Body of pancreas (tissue), 4 donors: ENCODE measurements at regions not wholly inside any gene's neighbourhood (a gene's known extent, or its start where the extent isn't known, plus 50 kb on each side); places are given as distances from the start of the nearest gene placed in this dataset.
A peak's percentile ranks its signal among the peaks of the same experiment; 100 is the strongest.

Experiments used
- ATAC-seq: fragments of 150-250 bp; one replicate; pipeline ENCODE4 v1.9.1; 2016
- DNase-seq, 4 donors: peaks; one replicate each; pipeline ENCODE4 v3.0.0-alpha.2; 2019
- H3K27ac ChIP-seq, 4 donors: fragments of 200-600 bp; sonication (generic); 1 replicate in 3 of 4; 2 replicates in 1 of 4; pipeline versions ENCODE4 v1.5.1 to v1.6.1; 2016 to 2019; ENCODE audit warnings: mild to moderate bottlenecking in 1 of 4, mixed read lengths in 1 of 4, moderate library complexity in 1 of 4
- H3K27me3 ChIP-seq, 2 donors: fragments of 200-600 bp; sonication (generic); one replicate each; pipeline ENCODE4 v1.6.0; 2016; ENCODE audit warnings: mild to moderate bottlenecking in 1 of 2
- H3K36me3 ChIP-seq, 2 donors: fragments of 200-600 bp; sonication (generic); replicated peaks in 1 of 2; 2 replicates each; pipeline ENCODE4 v1.5.1; 2016; ENCODE audit warnings: low read depth in 2 of 2; ENCODE audit not compliant: insufficient read depth in 1 of 2
- H3K4me1 ChIP-seq: fragments of 200-600 bp; sonication (generic); one replicate; pipeline ENCODE4 v1.6.0; 2016
- H3K4me3 ChIP-seq, 2 donors: fragments of 200-600 bp; sonication (generic); 1 replicate in 1 of 2; 2 replicates in 1 of 2; pipeline ENCODE4 v1.5.1; 2016 to 2019
- H3K9me3 ChIP-seq, 3 donors: fragments of 200-600 bp; sonication (generic); 1 replicate in 2 of 3; 2 replicates in 1 of 3; pipeline ENCODE4 v1.5.1; 2016
- POLR2A ChIP-seq, 3 donors: fragments of 450-650 bp; IDR thresholded peaks; one replicate each; pipeline ENCODE4 v1.6.1; 2016; ENCODE audit warnings: antibody characterized with exemption in 3 of 3, mild to moderate bottlenecking in 2 of 3
- WGBS, 2 donors: methylation state at CpG; one replicate each; pipeline ENCODE4 v1.1.5; 2017; 5-methylcytosine and 5-hydroxymethylcytosine counted together
- intact Hi-C: fragments of 100-400 bp; cut with DNase I; formaldehyde crosslinking; loops from one replicate; pipeline ENCODE4 v1.15.1; 2023
- TF ChIP-seq, protein P1 (sequence below), 7 experiments: fragments of 450-650 bp in 4 of 7; fragments of 200-600 bp in 3 of 7; sonication (generic) in 3 of 7; IDR thresholded peaks; one replicate each; pipeline ENCODE4 v1.5.1; 2016 to 2019; ENCODE audit warnings: antibody characterized with exemption in 7 of 7

DNA sequence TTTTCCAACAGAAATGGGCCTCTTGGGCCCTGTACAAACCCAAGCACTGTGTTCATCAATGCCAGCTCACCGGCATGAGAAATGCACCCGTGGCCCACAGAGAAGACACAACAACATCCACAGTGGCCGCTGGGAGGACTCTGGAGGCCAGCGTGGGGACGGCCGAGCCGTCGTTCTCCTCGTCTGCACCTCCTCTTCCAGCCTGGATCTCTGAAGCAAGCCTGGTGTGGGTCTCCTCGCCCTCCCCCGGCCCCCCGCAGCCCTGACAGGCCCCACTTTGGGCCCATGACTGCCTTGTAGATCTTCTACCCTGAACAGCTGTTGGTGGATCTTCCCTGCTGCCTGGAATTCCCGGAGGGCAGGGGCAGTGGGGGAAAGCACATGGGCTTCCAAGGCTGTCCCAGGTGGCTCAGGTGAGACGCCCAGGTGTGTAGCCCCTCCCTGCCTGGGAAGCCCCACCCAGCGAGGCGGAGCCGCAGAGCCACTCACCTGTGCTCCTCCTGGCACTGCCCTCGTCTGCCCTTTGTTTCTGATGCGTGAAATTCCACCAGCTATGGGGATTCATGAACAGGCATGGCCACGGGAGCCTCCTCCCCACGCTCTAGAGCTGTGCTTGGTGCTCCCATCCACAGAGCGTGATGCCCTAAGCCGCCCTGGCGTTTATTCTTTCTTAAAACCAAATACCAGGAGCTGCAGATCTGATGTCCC, 225.9 kb downstream of the BRD1 start:
- Histone ChIP-seq H3K9me3 (no peaks in the 10 kb centered on the region), H3K4me1 (no peaks in the 10 kb centered on the region), H3K4me3 (no peak overlapping the region), H3K36me3 (no peaks in the 10 kb centered on the region), H3K27ac (no peak overlapping the region), H3K27me3 (no peaks in the 10 kb centered on the region)
- ATAC-seq, result no peak
- no peak for TF ChIP-seq POLR2A (IDR thresholded peaks at IDR 0.05)
- TF ChIP-seq, protein P1, sequence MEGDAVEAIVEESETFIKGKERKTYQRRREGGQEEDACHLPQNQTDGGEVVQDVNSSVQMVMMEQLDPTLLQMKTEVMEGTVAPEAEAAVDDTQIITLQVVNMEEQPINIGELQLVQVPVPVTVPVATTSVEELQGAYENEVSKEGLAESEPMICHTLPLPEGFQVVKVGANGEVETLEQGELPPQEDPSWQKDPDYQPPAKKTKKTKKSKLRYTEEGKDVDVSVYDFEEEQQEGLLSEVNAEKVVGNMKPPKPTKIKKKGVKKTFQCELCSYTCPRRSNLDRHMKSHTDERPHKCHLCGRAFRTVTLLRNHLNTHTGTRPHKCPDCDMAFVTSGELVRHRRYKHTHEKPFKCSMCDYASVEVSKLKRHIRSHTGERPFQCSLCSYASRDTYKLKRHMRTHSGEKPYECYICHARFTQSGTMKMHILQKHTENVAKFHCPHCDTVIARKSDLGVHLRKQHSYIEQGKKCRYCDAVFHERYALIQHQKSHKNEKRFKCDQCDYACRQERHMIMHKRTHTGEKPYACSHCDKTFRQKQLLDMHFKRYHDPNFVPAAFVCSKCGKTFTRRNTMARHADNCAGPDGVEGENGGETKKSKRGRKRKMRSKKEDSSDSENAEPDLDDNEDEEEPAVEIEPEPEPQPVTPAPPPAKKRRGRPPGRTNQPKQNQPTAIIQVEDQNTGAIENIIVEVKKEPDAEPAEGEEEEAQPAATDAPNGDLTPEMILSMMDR (IDR thresholded peaks at IDR 0.05), result no peak
- intact Hi-C loops, result no loop called here
- 59 to 80% methylated on average over 16 to 24 of the region's 24 CpGs for WGBS, 2 donors
- DNase-seq, result peak in 1 of 4 donors; percentile 6

DNA sequence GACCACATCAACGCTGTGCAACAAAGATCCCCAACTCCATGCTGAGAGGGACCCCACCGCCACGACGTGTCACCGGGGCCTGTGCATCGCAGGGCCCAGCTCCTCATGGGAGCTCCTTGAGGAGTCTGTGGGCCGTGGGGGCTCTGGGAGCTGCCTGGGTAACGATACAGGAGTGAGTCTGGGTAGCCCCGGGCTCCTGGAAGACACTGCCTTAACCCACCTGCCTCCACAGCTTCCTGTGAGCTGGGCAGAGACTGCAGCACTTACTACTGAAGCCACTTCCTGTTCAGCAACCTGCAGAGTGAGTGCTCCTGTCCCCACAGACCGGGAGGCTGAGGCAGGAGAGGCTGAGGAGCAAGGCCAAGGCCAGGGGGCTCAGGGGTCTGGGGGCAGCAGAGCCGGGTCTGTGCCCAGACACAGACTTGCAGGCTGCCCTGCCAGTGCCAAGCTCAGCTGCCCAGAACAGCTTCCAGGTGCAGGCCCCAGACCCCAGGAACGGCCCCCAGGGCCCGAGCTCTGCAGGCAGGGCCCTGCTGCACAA, 226.7 kb downstream of the BRD1 start:
- Histone ChIP-seq H3K4me1 (no peaks in the 10 kb centered on the region), H3K4me3 (no peak overlapping the region), H3K9me3 (no peaks in the 10 kb centered on the region), H3K36me3 (no peaks in the 10 kb centered on the region), H3K27ac (no peak overlapping the region), H3K27me3 (no peaks in the 10 kb centered on the region)
- no peak for TF ChIP-seq POLR2A (IDR thresholded peaks at IDR 0.05)
- TF ChIP-seq, protein P1 (IDR thresholded peaks at IDR 0.05), result no peak
- ATAC-seq (no peak), DNase-seq (peak in 1 of 4 donors; percentile 6)
- 65 to 73% methylated on average over 5 to 12 of the region's 13 CpGs for WGBS, 2 donors
- intact Hi-C loops, result no loop called here

DNA sequence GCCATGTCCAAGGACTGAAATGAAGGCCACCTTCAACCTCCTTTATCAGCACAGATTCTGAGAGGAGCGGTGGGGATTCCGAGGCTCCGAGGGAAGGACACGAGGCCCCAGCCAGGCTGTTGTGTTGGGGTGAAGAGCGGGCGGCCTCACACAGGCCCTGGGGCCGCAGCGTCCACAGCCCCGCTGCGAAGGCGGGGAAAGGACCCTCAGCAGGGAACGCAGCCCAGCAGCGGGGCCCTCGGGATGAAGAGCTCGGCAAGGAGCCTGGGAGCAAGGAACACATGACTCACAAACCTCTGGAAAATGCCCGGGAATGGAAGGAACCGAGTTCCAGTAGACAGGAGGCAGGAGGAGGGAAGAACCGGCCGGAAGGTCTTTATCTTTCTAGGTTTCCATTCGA, 227.2 kb downstream of the BRD1 start:
- no peaks in the 10 kb centered on the region for H3K9me3 ChIP-seq
- TF ChIP-seq, protein P1 (IDR thresholded peaks at IDR 0.05), result no peak
- TF ChIP-seq POLR2A (IDR thresholded peaks at IDR 0.05), result no peak
- H3K36me3 ChIP-seq, result no peaks in the 10 kb centered on the region
- DNase-seq (no peak), ATAC-seq (no peak)
- intact Hi-C loops, result no loop called here
- 70 to 76% methylated on average over 18 to 20 of the region's 20 CpGs for WGBS, 2 donors
- H3K4me3 ChIP-seq, result no peak overlapping the region
- H3K27ac ChIP-seq, result no peak overlapping the region
- no peaks in the 10 kb centered on the region for H3K4me1 ChIP-seq
- H3K27me3 ChIP-seq, result no peaks in the 10 kb centered on the region

DNA sequence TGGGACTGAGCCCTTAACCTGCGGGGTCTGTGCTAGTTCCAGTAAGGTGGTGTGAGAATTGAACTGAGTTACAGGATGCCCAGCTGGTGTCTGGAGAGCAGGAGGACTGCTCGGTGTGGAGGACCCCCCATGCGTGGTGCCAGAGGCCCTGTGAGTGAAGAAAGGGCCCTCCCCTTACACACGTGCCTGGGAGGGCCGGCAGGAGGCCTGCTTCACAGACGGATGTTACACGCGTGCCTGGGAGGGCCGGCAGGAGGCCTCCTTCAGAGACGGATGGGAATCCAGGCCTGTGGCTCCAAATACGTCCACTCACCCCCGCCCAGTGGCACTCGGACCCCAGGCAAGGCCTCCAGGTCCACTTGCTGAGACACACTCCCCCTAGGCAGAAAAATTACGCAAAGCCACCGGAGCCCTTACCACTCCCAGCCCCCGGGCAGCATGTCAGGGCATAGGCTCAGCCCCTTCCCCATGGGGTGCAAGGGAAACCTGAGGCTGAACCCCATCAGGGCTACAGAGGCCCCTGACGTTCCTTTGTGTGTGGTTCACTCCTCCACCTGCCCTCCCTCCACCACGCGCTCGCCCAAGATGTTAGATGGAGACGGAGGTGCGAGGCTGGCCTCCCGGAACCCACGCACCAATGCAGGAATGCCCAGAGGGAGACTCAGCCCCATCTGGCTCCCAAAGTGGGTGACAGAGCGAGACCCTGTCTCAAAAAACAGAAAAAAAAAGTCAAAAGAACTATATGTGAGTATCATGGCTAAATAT, 227.8 kb downstream of the BRD1 start:
- no peak for ATAC-seq
- no peak for DNase-seq
- Histone ChIP-seq H3K36me3 (no peaks in the 10 kb centered on the region), H3K27me3 (no peaks in the 10 kb centered on the region), H3K27ac (no peak overlapping the region), H3K4me3 (no peak overlapping the region), H3K4me1 (no peaks in the 10 kb centered on the region), H3K9me3 (no peaks in the 10 kb centered on the region)
- intact Hi-C loops, result no loop called here
- TF ChIP-seq POLR2A (IDR thresholded peaks at IDR 0.05), result no peak
- TF ChIP-seq, protein P1 (IDR thresholded peaks at IDR 0.05), result no peak
- WGBS, 2 donors, result 68 to 71% methylated on average over 12 to 23 of the region's 25 CpGs
